ENCODE measurements at regions not wholly inside any gene's neighbourhood (a gene's known extent, or its start where the extent isn't known, plus 50 kb on each side); places are given as distances from the start of the nearest gene placed in this dataset.
"Not testable (repeated sequence)": the region's sequence is repeated elsewhere in the genome, so short reads cannot be mapped to it uniquely, and the experiment has no call there.

- DNase-seq: no peak
Measured at GRCh38 chr7:114279901-114280300, 134.7 kb upstream of the FOXP2 start.

GRCh38 chr7:114273218-114273617 is 141.4 kb upstream of the FOXP2 start:
- DNase-seq: no peak

GRCh38 chr7:114269714-114270113 is 144.9 kb upstream of the FOXP2 start:
- no peak for DNase-seq

GRCh38 chr7:114267550-114267949 is 147.1 kb upstream of the FOXP2 start:
- not testable (repeated sequence) for DNase-seq

- DNase-seq: no peak
Measured at GRCh38 chr7:114264023-114264422, 150.6 kb upstream of the FOXP2 start.

- no peak for DNase-seq
Measured at GRCh38 chr7:114263219-114263618, 151.4 kb upstream of the FOXP2 start.

- DNase-seq: no peak
Measured at GRCh38 chr7:114255404-114255841, 159.2 kb upstream of the FOXP2 start.

GRCh38 chr7:114243646-114244045 is 171.0 kb upstream of the FOXP2 start:
- DNase-seq: no peak

GRCh38 chr7:114242992-114243507 is 171.6 kb upstream of the FOXP2 start:
- no peak for DNase-seq

- no peak for DNase-seq
Measured at GRCh38 chr7:114229246-114229645, 185.4 kb upstream of the FOXP2 start.

- DNase-seq: no peak
Measured at GRCh38 chr7:114225784-114226183, 188.8 kb upstream of the FOXP2 start.

GRCh38 chr7:114218283-114218682 is 196.3 kb upstream of the FOXP2 start:
- DNase-seq: no peak

GRCh38 chr7:114217026-114217806 is 197.4 kb upstream of the FOXP2 start:
- DNase-seq: no peak

- no peak for DNase-seq
Measured at GRCh38 chr7:114214466-114214865, 200.1 kb upstream of the FOXP2 start.

GRCh38 chr7:114212721-114213429 is 201.7 kb upstream of the FOXP2 start:
- no peak for DNase-seq

GRCh38 chr7:114209968-114210367 is 204.6 kb upstream of the FOXP2 start:
- DNase-seq: no peak

GRCh38 chr7:114206688-114207087 is 207.9 kb upstream of the FOXP2 start:
- no peak for DNase-seq

GRCh38 chr7:114196517-114196916 is 218.1 kb upstream of the FOXP2 start:
- DNase-seq: no peak

GRCh38 chr7:114190387-114190786 is 224.2 kb upstream of the FOXP2 start:
- DNase-seq: no peak

GRCh38 chr7:114183311-114184088 is 231.1 kb upstream of the FOXP2 start:
- DNase-seq: no peak

GRCh38 chr7:114182837-114183236 is 231.8 kb upstream of the FOXP2 start:
- no peak for DNase-seq

GRCh38 chr7:114181280-114181679 is 233.3 kb upstream of the FOXP2 start:
- no peak for DNase-seq

GRCh38 chr7:114180556-114181266 is 233.9 kb upstream of the FOXP2 start:
- DNase-seq: no peak
